Vagina (tissue), 2 donors: ENCODE measurements at regions not wholly inside any gene's neighbourhood (a gene's known extent, or its start where the extent isn't known, plus 50 kb on each side); places are given as distances from the start of the nearest gene placed in this dataset.

Experiments used
- POLR2AphosphoS5 ChIP-seq, 2 donors: sonication (generic); formaldehyde crosslinking; IDR thresholded peaks; one replicate each; pipeline ENCODE4 v1.9.0; 2017; ENCODE audit warnings: antibody characterized with exemption in 2 of 2, mild to moderate bottlenecking in 2 of 2, low read depth in 1 of 2; ENCODE audit not compliant: insufficient read depth in 1 of 2
- TF ChIP-seq, protein P1 (sequence below), 3 experiments: fragments of 450-650 bp in 2 of 3; fragments of 200-600 bp in 1 of 3; sonication (generic) in 1 of 3; IDR thresholded peaks; one replicate each; pipeline ENCODE4 v1.5.1; 2017 to 2019; ENCODE audit warnings: antibody characterized with exemption in 3 of 3, mild to moderate bottlenecking in 2 of 3, moderate library complexity in 2 of 3

DNA sequence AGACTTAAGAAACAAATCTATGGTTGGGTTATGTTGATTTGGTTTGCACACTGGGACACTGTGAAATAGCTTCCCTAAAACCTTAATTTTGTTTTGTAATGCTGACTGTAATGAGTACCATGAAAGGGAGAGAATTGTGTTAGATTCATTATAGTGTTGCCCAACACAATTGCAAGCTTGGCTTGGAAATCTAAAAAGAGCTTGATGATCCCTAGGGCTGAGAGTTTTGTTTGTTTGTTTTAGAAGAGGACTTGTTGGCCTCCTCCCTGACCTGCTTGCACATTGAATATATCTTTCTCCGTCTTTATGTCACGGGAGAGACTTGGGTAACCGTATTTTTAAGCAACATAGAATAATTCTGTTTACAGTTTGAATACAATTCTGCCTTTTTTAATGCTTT, 410.1 kb downstream of the ARL4A start:
- no peak for TF ChIP-seq POLR2AphosphoS5 (IDR thresholded peaks at IDR 0.05; ENCODE audit: insufficient read depth in 1 of 2, low read depth in 1 of 2)
- TF ChIP-seq, protein P1, sequence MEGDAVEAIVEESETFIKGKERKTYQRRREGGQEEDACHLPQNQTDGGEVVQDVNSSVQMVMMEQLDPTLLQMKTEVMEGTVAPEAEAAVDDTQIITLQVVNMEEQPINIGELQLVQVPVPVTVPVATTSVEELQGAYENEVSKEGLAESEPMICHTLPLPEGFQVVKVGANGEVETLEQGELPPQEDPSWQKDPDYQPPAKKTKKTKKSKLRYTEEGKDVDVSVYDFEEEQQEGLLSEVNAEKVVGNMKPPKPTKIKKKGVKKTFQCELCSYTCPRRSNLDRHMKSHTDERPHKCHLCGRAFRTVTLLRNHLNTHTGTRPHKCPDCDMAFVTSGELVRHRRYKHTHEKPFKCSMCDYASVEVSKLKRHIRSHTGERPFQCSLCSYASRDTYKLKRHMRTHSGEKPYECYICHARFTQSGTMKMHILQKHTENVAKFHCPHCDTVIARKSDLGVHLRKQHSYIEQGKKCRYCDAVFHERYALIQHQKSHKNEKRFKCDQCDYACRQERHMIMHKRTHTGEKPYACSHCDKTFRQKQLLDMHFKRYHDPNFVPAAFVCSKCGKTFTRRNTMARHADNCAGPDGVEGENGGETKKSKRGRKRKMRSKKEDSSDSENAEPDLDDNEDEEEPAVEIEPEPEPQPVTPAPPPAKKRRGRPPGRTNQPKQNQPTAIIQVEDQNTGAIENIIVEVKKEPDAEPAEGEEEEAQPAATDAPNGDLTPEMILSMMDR (IDR thresholded peaks at IDR 0.05), result no peak
